H7 (cell line): ENCODE measurements at regions not wholly inside any gene's neighbourhood (a gene's known extent, or its start where the extent isn't known, plus 50 kb on each side); places are given as distances from the start of the nearest gene placed in this dataset.
"Not testable (repeated sequence)": the region's sequence is repeated elsewhere in the genome, so short reads cannot be mapped to it uniquely, and the experiment has no call there.

ENCODE experiments used
- DNase-seq: peaks from one replicate; pipeline ENCODE4 v3.0.0; 2012
- H3K27me3 ChIP-seq: 2 replicates; pipeline ENCODE4 v1.6.0; 2011; ENCODE audit warnings: mild to moderate bottlenecking, low read length; ENCODE audit not compliant: control insufficient read depth, insufficient read depth
- H3K36me3 ChIP-seq: replicated peaks from 2 replicates; pipeline ENCODE4 v1.5.1; 2011; ENCODE audit warnings: low read length; ENCODE audit not compliant: control insufficient read depth, insufficient read depth
- H3K4me3 ChIP-seq: 2 replicates; pipeline ENCODE4 v1.5.1; 2011; ENCODE audit warnings: low read depth, mild to moderate bottlenecking, control low read depth, low read length, moderate library complexity; ENCODE audit not compliant: insufficient read depth

DNA sequence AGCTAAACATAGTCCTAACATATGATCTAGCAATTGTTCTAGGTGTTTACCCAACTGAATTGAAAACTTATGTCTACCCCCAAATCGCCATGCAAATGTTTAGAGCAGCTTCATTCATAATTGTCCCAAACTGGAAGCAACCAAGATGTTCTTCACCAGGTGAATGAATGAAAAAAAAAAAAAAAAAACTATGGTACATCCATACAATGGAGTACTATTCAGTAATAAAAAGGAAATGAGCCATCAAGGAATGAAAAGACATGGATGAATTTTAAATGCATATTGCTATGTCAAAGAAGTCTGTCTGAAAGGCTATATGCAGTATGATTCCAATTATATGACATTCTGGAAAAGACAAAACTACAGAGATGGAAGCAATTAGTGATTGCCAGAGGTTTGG is 98.6 kb upstream of the ITPRID2 start:
- Histone ChIP-seq H3K27me3 (no peaks in the 10 kb centered on the region), H3K4me3 (no peak overlapping the region), H3K36me3 (no peaks in the 10 kb centered on the region)
- no peak for DNase-seq

DNA sequence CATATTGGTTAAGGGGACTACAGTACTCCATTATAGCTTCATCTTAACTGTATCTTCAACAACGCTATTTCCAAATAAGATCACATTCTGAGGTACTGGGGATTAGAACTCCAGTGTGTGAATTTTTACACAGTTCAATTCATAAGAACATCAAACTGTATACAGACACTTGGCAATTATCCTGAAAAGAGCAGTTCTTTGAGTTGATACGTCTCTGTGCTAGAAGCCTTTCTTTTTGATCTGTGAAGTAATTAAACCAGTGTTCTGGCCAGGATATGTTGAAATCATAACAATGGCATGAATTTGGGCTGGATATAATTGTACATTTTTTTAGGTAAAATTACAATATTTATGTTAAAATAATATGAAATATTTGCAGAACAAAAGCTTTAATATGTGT is 93.5 kb upstream of the ITPRID2 start:
- no peak for DNase-seq
- H3K27me3 ChIP-seq, result no peaks in the 10 kb centered on the region
- H3K36me3 ChIP-seq, result no peaks in the 10 kb centered on the region
- H3K4me3 ChIP-seq, result no peak overlapping the region

DNA sequence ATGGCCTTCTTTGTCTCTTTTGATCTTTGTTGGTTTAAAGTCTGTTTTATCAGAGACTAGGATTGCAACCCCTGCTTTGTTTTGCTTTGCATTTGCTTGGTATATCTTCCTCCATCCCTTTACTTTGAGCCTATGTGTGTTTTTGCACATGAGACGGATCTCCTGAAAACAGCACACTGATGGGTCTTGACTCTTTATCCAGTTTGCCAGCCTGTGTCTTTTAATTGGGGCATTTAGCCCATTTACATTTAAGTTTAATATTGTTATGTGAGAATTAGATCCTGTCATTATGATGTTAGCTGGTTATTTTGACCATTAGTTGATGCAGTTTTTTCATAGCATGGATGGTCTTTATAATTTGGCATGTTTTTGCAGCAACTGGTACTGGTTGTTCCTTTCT is 89.2 kb upstream of the ITPRID2 start:
- H3K27me3 ChIP-seq, DNase-seq, H3K36me3 ChIP-seq, H3K4me3 ChIP-seq: not testable (repeated sequence)

DNA sequence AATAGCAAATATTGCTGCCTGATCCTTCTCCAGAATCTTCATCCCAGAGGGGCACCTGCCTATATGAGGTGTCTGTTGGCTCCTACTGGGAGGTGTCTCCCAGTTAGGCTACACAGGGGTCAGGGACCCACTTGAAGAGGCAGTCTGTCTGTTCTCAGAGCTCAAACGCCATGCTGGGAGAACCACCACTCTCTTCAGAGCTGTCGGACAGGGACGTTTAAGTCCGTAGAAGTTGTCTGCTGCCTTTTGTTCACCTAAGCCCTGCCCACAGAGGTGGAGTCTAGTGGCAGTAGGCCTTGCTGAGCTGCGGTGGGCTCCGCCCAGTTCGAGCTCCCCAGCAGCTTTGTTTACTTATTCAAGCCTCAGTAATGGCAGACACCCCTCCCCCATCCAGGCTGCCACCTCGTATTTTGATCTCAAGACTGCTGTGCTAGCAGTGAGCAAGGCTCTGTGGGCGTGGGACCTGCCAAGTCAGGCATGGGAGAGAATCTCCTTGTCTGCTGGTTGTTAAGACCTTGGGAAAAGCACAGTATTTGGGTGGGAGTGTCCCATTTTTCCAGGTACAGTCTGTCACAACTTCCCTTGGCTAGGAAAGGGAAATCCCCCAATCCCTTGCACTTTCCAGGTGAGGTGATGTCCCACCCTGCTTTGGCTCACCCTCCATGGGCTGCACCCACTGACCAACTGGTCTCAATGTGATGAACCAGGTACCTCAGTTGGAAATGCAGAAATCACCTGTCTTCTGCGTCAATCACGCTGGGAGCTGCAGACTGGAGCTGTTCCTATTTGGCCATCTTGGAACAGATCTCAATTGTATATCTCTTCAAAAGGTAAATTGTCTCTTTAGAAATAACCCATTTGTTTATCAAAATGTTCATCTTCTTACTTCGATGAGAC is 87.4 kb upstream of the ITPRID2 start:
- not testable (repeated sequence) for H3K36me3 ChIP-seq, DNase-seq, H3K4me3 ChIP-seq, H3K27me3 ChIP-seq

DNA sequence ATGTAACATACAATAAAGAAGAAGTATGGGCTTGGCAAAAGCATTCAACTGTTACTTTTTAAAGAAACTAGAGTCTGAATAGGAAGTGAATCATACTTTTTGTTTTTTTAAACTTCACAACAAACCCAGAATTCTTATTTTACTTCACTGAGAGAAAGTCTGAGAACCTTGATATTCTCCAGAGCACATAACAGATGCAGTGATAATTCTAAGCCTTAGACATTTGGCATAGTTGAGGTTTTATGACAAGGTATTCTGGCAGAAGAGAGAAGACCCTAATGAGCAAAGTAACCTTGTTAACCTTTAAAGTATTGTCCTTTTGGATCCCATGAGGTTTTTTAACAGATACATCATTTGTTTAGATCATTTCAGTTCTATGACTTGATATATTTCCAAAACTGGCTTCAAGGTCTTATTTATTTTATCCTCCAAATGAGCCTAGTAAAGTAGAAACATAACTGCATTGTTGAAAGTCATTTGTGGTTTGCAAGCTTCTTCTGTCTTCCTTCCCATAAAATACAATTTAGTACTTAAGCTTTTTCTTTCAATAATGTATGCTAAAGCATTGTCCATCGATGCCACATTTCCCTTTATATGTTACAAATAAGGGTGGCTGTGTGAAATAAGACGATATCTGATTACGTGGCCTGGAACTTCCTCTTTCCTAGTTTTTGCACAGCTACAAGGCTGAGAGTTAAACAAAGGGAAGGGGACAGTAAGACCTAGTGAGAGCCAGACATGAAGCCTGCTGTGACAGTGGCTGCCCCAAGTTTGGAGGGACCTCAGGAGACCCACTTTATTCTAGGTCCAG is 86.1 kb upstream of the ITPRID2 start:
- no peaks in the 10 kb centered on the region for H3K27me3 ChIP-seq
- DNase-seq, result no peak
- H3K4me3 ChIP-seq, result no peak overlapping the region
- no peaks in the 10 kb centered on the region for H3K36me3 ChIP-seq

DNA sequence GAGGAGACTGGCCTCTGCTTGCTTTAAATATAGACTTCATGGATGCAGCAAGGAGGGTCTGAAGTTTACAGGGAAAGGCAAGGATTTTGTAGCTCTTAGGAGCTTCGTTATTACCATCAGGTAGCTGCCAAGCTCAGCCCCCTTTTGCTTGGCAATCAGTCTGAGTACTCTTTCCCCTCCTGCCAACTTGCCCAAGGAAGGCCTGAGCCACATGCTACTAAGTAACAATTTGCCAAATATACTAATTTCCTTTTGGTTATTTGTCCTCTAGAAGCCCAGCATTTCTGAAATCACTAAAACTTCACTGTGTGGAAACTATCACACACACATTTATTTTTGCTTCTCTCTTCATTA is 85.5 kb upstream of the ITPRID2 start:
- Histone ChIP-seq H3K27me3 (no peaks in the 10 kb centered on the region), H3K4me3 (no peak overlapping the region), H3K36me3 (no peaks in the 10 kb centered on the region)
- no peak for DNase-seq

DNA sequence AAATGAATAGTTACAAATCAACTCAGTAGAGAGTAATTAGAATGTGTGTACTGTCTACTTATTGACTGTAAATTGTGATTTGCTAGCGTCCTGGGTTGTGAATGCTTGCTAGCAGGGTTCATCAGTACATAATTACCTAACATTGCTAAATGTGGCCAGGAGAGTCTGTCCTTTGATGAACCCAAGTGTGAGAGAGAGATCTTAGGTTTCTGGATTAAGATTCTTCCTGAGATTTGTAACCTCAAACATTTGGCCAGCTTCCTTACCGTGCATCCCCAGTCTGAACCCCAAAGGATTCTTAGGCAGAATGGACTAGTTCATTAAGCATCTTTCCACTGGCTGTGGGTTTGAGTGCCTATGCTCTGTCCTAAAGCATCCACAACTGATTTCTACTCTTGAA is 84.0 kb upstream of the ITPRID2 start:
- H3K27me3 ChIP-seq, result no peaks in the 10 kb centered on the region
- no peak for DNase-seq
- no peak overlapping the region for H3K4me3 ChIP-seq
- no peaks in the 10 kb centered on the region for H3K36me3 ChIP-seq

DNA sequence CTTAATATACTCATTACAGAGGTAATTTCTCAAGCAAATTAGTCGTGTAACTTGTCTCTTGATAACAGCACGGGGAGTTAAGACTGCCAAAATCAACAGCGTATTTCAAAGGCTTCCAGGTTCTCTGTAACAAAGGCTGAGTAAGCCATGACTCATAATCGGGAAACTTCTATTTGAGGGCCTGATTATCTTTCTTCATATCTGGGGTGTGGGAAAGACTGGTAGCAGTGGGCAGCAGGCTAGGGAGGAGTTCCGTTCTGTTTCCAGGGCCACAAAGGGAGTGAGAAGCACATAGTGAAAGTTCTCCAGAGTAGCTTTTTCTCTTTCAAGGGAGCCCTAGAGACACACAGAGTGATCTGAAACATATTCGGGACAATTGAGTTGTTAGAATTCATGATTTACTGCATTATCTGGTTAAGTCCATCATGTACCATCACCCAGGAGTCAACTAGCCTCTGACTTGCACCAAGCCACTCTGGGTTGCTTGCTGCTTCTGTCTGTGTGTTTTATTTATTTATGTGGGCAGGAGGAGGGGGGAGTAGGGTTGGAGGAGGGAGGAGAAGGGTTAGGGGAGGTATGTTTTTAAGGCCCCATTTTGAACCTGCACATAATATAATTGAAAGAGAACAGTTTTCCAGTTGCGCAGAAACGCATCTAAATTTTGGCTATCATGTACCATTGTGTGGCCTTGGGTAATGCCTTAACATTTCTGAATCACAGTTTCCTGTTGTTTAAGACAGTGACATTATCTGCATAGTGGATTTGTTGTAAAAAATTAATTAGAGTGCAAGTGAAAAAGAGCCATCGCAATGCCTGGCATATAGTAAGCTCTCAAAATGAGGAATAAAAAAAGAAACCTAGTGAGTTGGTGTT is 80.5 kb upstream of the ITPRID2 start:
- DNase-seq, result no peak

DNA sequence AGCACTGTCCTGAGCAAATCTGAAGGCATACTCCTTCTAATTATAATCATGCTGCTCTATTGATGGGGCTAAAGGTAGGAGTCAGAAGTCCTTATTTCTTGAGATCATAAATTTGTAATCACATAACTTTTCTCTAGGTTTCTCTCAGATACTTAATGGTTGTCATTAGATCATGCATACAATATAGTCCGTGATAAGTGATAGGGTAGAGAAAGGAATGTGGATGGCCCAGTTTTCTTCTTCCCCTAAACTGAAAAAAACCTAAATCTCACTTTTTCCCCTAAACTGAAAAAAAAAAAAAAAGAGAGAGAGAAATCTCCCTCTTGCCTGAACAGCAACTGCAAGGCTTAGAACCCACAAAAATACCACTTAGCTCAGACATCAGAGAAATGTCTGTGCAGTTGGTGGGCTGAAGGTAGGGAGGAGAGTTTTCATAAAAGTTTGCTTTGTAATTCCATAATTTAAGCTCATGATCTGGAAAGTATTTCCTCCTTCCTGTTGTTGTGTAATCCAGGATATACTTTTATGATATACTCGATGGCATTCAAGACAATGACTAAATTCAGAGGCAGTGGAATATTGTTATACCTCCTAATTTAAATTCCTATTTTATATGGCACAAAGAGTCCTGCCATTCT is 79.3 kb upstream of the ITPRID2 start:
- H3K27me3 ChIP-seq, result no peaks in the 10 kb centered on the region
- no peak for DNase-seq
- H3K36me3 ChIP-seq, result no peaks in the 10 kb centered on the region
- H3K4me3 ChIP-seq, result no peak overlapping the region

More for the DNA sequence above, 80.5 kb upstream of the ITPRID2 start:
- no peak overlapping the region for H3K4me3 ChIP-seq
- H3K27me3 ChIP-seq, result no peaks in the 10 kb centered on the region
- H3K36me3 ChIP-seq, result no peaks in the 10 kb centered on the region

DNA sequence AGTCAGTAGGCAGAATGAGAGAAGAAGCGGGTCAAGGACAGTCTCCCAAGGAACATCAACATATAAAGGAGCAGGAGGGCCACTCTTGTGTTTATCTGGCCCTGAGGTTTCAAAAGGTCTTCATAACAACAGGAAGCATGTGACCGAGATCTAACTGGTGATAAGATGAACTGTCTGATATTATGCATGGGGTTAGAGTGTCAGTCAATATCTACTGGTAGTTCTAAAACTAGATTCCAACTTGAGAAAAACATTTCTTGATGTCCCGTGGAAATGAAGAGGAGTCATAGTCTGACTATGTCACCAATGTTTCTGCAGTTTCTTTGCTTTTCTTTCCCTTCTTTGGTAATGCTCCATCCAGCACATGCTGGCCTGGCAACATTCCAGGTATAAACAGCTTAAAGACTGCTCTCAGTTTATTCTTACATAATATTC is 77.5 kb upstream of the ITPRID2 start:
- no peak overlapping the region for H3K4me3 ChIP-seq
- no peak for DNase-seq
- no peaks in the 10 kb centered on the region for H3K36me3 ChIP-seq
- H3K27me3 ChIP-seq, result no peaks in the 10 kb centered on the region

DNA sequence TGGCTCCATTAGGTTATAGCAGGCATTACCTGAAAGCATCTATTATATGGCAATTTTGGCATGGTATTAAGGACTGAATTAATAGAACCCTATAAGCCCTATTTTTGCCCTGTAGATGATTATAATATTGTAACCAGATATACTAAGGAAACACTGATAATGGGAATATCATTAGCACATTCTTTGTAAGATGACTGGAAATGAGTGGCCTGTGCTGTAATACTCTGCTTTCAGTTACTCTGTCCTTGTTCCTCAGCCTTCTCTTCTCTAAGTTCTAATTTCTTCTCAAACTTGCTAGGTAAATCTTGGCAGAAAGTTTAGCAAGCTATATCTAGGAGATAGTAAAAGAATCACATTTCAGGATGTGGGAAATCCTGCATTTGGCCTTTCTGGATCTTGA is 74.0 kb upstream of the ITPRID2 start:
- Histone ChIP-seq H3K27me3 (no peaks in the 10 kb centered on the region), H3K36me3 (no peaks in the 10 kb centered on the region), H3K4me3 (no peak overlapping the region)
- no peak for DNase-seq

DNA sequence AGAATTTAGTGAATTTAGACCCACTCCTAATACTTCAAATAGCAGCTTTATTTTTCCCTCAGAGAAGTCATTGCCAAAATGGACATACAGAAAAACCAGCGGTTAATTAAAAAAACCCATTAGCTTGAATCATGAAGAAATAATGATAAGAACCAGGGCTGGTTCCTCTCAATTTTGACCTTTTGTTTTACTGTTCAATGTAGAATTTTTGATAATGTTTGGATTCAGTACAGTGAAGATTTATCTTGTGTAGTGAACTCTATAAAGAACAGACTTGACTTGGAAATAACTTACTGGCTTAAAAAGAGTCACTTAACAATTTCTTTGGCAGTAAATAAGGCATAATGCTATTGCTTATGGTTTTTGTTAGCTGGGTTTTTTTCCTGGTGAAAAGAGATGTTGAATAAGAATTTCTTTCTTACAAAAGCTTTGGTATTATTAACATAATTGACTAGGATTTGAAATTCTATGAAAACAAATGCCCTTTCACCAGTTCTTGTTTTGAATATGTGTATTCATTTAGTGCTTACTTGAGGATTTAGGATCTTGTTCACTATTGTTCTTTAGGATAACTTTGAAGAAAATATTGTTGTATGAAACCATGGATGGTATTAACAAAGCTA is 73.4 kb upstream of the ITPRID2 start:
- H3K36me3 ChIP-seq, result no peaks in the 10 kb centered on the region
- H3K27me3 ChIP-seq, result no peaks in the 10 kb centered on the region
- DNase-seq, result no peak
- no peak overlapping the region for H3K4me3 ChIP-seq

DNA sequence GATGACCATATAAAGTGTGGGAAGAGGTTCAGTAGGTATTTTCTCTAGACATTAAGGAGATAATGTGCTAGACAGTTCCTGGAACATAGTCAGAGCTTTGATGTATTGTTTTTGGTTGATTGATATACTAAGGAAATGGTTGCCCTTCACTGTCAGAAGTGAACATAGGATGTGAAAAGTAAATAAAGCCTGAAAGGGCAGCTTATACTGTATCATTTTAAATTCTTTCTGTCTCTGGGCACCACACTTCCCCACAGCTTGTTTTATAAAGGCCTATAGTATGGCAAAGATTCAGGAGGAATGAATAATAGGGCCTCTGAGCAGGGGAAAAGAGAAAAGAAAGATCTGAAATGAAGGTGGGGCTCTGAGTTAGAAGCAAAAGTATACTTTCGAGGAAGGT is 72.7 kb upstream of the ITPRID2 start:
- DNase-seq, result no peak
- no peaks in the 10 kb centered on the region for H3K27me3 ChIP-seq
- no peak overlapping the region for H3K4me3 ChIP-seq
- no peaks in the 10 kb centered on the region for H3K36me3 ChIP-seq

DNA sequence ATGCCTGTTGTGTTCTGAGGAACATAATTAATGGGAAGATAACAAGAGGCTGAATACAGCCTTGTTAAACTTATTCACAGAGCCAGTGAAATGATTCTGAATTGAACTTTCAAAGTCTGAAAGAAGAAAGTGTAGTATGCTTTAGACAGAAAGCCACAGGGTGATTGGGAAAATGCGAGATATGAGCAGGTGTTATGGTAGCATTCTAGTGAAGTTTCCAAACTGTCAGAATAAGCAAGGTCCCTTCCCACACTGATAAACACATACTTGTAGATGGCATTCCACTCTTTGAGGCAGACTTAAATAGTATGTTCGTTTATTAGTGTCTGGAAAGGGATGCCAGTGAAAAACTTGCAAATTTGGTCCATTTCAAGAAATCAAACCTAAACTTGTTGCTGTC is 70.5 kb upstream of the ITPRID2 start:
- no peaks in the 10 kb centered on the region for H3K27me3 ChIP-seq
- no peak for DNase-seq
- no peak overlapping the region for H3K4me3 ChIP-seq
- H3K36me3 ChIP-seq, result no peaks in the 10 kb centered on the region
